Type B pancreatic cell (in vitro differentiated cells): ENCODE measurements at regions not wholly inside any gene's neighbourhood (a gene's known extent, or its start where the extent isn't known, plus 50 kb on each side); places are given as distances from the start of the nearest gene placed in this dataset.

Source experiments
- DNase-seq: peaks from one replicate; pipeline ENCODE4 v3.0.0; 2021; ENCODE audit warnings: mixed read lengths; ENCODE audit not compliant: unreplicated experiment; ENCODE audit errors: extremely low spot score
- H3K27ac Mint-ChIP-seq: 2 replicates; pipeline ENCODE4 v1.8.0; 2021; ENCODE audit warnings: mild to moderate bottlenecking, mixed read lengths
- H3K27me3 Mint-ChIP-seq: 2 replicates; pipeline ENCODE4 v1.8.0; 2021; ENCODE audit warnings: mixed read lengths
- H3K36me3 Mint-ChIP-seq: 2 replicates; pipeline ENCODE4 v1.8.0; 2021; ENCODE audit warnings: mixed read lengths
- H3K4me1 Mint-ChIP-seq: one replicate; pipeline ENCODE4 v1.8.0; 2021; ENCODE audit warnings: mixed read lengths; ENCODE audit not compliant: unreplicated experiment
- H3K4me3 Mint-ChIP-seq: 2 replicates; pipeline ENCODE4 v1.8.0; 2021; ENCODE audit warnings: mild to moderate bottlenecking, mixed read lengths
- H3K9me3 Mint-ChIP-seq: 2 replicates; pipeline ENCODE4 v1.8.0; 2021; ENCODE audit warnings: mixed read lengths
- TF ChIP-seq, protein P1 (sequence below): fragments of 200-600 bp; sonication (generic); conservative IDR thresholded peaks from 2 replicates; pipeline ENCODE4 v1.5.0; 2021; ENCODE audit warnings: antibody characterized with exemption, mild to moderate bottlenecking

DNA sequence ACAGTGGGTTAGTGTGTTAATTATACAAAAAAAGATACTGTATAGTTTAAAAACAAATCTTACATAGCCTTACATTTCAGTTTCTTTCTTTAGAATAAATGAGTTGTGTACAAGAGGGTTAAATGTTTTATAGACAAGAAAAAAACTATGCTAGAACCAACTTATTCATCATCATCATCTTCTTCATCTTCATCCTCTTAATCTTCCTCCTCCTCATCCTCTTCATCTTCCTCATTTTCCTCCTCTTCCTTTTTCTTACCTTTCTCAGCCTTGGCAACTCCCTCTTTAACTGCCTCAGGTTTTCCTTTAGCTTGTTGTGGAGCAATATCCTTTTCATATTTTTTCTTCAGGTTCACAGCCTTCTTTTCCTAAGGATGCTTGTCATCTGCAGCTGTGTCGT is 53.7 kb downstream of the RPS12 start:
- Mint-ChIP-seq H3K4me1 (peaks cover 12% of the 10 kb centered on the region), H3K36me3 (no peaks in the 10 kb centered on the region), H3K4me3 (no peak overlapping the region), H3K27me3 (peaks cover 3% of the 10 kb centered on the region), H3K27ac (no peak overlapping the region), H3K9me3 (peaks cover 8% of the 10 kb centered on the region)
- TF ChIP-seq, protein P1, sequence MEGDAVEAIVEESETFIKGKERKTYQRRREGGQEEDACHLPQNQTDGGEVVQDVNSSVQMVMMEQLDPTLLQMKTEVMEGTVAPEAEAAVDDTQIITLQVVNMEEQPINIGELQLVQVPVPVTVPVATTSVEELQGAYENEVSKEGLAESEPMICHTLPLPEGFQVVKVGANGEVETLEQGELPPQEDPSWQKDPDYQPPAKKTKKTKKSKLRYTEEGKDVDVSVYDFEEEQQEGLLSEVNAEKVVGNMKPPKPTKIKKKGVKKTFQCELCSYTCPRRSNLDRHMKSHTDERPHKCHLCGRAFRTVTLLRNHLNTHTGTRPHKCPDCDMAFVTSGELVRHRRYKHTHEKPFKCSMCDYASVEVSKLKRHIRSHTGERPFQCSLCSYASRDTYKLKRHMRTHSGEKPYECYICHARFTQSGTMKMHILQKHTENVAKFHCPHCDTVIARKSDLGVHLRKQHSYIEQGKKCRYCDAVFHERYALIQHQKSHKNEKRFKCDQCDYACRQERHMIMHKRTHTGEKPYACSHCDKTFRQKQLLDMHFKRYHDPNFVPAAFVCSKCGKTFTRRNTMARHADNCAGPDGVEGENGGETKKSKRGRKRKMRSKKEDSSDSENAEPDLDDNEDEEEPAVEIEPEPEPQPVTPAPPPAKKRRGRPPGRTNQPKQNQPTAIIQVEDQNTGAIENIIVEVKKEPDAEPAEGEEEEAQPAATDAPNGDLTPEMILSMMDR = no peak
- DNase-seq = no peak

DNA sequence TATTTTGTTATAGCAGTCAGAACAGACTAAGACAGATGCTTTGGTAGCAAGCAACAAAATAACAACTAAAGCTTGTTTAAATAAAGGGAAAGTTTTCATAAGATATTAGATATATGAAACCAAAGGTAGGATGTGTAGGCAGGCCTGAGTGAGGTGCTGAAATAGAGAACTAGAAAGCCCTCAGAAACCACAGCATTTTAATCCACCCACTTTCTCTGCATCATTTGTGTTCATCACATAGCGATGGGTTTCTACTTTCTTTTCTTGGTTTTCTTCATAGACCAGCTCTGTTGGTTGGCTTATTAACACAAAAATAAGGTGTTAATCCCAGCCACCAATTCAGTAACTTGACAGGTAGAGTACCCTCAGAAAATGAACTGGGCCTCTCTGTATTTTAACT is 58.6 kb downstream of the RPS12 start:
- DNase-seq = no peak
- Mint-ChIP-seq H3K36me3 (no peaks in the 10 kb centered on the region), H3K27me3 (no peaks in the 10 kb centered on the region), H3K4me1 (no peaks in the 10 kb centered on the region), H3K27ac (no peak overlapping the region), H3K9me3 (peaks cover 8% of the 10 kb centered on the region), H3K4me3 (no peak overlapping the region)
- TF ChIP-seq, protein P1 = no peak

DNA sequence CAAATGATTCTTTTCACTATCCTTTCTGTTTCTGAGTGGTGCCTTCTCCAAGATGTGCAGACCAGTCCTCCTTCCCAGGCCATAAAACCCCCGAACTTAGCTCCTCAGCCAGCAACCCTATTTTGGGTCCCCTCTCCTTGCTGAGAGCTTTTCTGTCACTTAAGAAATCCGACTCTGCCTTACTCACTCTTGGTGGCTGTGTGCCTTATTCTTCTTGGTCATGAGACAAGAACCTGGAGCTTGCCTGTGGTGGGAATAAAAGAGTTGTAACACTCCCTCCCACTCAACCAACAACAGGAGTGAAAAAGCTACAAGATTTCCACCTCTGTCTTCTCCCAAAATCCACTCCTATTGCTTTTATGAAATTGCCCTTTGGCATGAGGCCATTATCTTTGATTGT is 62.6 kb downstream of the RPS12 start:
- Mint-ChIP-seq H3K36me3 (no peaks in the 10 kb centered on the region), H3K27ac (no peak overlapping the region), H3K4me3 (no peak overlapping the region), H3K4me1 (no peaks in the 10 kb centered on the region), H3K9me3 (no peaks in the 10 kb centered on the region), H3K27me3 (no peaks in the 10 kb centered on the region)
- no peak for DNase-seq
- TF ChIP-seq, protein P1 = no peak

DNA sequence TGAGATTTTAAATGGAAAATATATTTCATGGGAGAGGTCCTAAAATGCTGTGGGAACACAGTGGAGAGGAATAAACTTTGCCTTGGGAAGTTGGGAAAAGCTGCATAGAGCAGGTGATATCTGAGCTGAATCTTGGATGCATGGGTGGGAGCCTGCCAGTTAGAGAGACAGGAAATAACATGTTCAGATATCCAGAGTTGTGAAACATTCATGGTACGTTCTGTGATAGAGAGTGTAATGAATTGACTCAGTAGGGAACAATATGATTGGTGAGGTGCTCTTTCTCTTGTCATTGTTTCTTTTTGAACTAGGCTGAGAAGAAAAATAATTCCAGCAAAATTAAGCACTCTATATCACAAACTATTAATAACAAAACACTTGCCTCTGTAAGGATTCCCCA is 72.8 kb downstream of the RPS12 start:
- TF ChIP-seq, protein P1 = no peak

DNA sequence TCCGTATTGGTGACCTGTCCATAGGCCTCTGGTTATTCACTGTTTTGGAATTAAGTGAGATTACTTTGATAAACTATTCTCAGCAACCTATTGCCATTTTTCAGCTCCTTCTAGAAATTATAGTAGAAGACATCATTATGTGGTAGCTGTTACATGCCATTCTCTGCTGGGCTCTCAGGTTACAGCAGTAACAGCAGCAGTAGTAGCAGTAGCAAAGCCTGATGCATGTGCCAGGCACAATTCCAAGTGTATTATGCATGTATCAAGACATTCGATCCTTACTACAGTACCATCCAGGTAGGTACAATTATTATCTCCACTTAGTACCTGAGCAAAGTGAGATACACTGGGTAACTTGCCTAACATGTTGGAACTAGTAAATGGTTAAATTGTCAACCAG is 74.3 kb downstream of the RPS12 start:
- no peak for DNase-seq
- TF ChIP-seq, protein P1 = no peak

More for the DNA sequence above, 72.8 kb downstream of the RPS12 start:
- no peak for DNase-seq
- H3K4me1 Mint-ChIP-seq = no peaks in the 10 kb centered on the region
- H3K4me3 Mint-ChIP-seq = no peak overlapping the region
- peaks cover 5% of the 10 kb centered on the region for H3K27me3 Mint-ChIP-seq
- H3K36me3 Mint-ChIP-seq = peaks cover 6% of the 10 kb centered on the region
- H3K9me3 Mint-ChIP-seq = peaks cover 6% of the 10 kb centered on the region
- no peak overlapping the region for H3K27ac Mint-ChIP-seq

More for the DNA sequence above, 74.3 kb downstream of the RPS12 start:
- Mint-ChIP-seq H3K27me3 (peaks cover 5% of the 10 kb centered on the region), H3K27ac (no peak overlapping the region), H3K4me3 (no peak overlapping the region), H3K4me1 (peaks cover 4% of the 10 kb centered on the region), H3K9me3 (peaks cover 6% of the 10 kb centered on the region), H3K36me3 (peaks cover 6% of the 10 kb centered on the region)
